A673 (cell line): ENCODE measurements at regions not wholly inside any gene's neighbourhood (a gene's known extent, or its start where the extent isn't known, plus 50 kb on each side); places are given as distances from the start of the nearest gene placed in this dataset.

ENCODE experiments used
- BruUV-seq: library from RNA; stranded (reverse); fragments of 400-500 nt; replicated peaks from 2 replicates; lab custom pipeline; 2021; lab: Mats Ljungman, UMichigan
- CTCF ChIA-PET: fragments of 300-600 bp; sonication (Branson Sonifier 250); formaldehyde crosslinking; loops from one replicate; lab custom pipeline; 2022; ENCODE audit warnings: antibody characterized with exemption; lab: Charles Lee
- POLR2A ChIA-PET: fragments of 300-600 bp; sonication (Branson Sonifier 250); formaldehyde crosslinking; loops from one replicate; lab custom pipeline; 2022; ENCODE audit warnings: antibody characterized with exemption; ENCODE audit not compliant: low non-redundant PET; lab: Charles Lee
- DNase-seq: peaks from one replicate; pipeline ENCODE4 v3.0.0-alpha.2; 2015; ENCODE audit warnings: low spot score
- H3K27ac ChIP-seq: fragments of 200-600 bp; sonication (generic); 2 replicates; pipeline ENCODE4 v1.5.1; 2016; ENCODE audit warnings: mixed run types, low read depth, mild to moderate bottlenecking, mixed read lengths, antibody characterized with exemption, low read length; ENCODE audit not compliant: poor library complexity, severe bottlenecking
- H3K27me3 ChIP-seq: fragments of 200-600 bp; sonication (generic); replicated peaks from 2 replicates; pipeline ENCODE4 v1.6.1; 2017; ENCODE audit warnings: mixed run types, low read depth, mild to moderate bottlenecking, mixed read lengths, antibody characterized with exemption, low read length; ENCODE audit not compliant: insufficient read depth, poor library complexity
- H3K36me3 ChIP-seq: fragments of 200-600 bp; sonication (generic); 2 replicates; pipeline ENCODE4 v1.6.1; 2016; ENCODE audit warnings: mixed run types, mild to moderate bottlenecking, mixed read lengths, antibody characterized with exemption, low read length; ENCODE audit not compliant: insufficient read depth, poor library complexity, severe bottlenecking
- H3K4me1 ChIP-seq: fragments of 200-600 bp; sonication (generic); 2 replicates; pipeline ENCODE4 v1.6.1; 2017; ENCODE audit warnings: mixed run types, mild to moderate bottlenecking, mixed read lengths, antibody characterized with exemption, low read length; ENCODE audit not compliant: insufficient read depth, poor library complexity, severe bottlenecking
- H3K4me3 ChIP-seq: fragments of 200-600 bp; sonication (generic); 2 replicates; pipeline ENCODE4 v1.5.1; 2016; ENCODE audit warnings: low read depth, mixed run types, mild to moderate bottlenecking, mixed read lengths, low read length; ENCODE audit not compliant: poor library complexity, severe bottlenecking
- H3K9me3 ChIP-seq: fragments of 200-600 bp; sonication (generic); 2 replicates; pipeline ENCODE4 v1.6.1; 2016; ENCODE audit warnings: mixed run types, low read depth, mild to moderate bottlenecking, mixed read lengths, antibody characterized with exemption, low read length; ENCODE audit not compliant: poor library complexity, severe bottlenecking
- CTCF ChIP-seq: fragments of 300-800, 200-600 bp; sonication (generic); conservative IDR thresholded peaks from 2 replicates; pipeline ENCODE4 v1.5.1; 2017; ENCODE audit warnings: low read depth, mild to moderate bottlenecking, antibody characterized with exemption, low read length, moderate library complexity, mixed read lengths
- EZH2 ChIP-seq: fragments of 200-600 bp; sonication (generic); IDR thresholded peaks from 2 replicates; pipeline ENCODE4 v1.6.1; 2017; ENCODE audit warnings: borderline replicate concordance, low read depth, mild to moderate bottlenecking, mixed read lengths, antibody characterized with exemption, low read length; ENCODE audit not compliant: poor library complexity, severe bottlenecking
- intact Hi-C: fragments of 100-400 bp; cut with micrococcal nuclease; formaldehyde crosslinking; loops from one replicate; pipeline ENCODE4 v1.10.0; 2022; ENCODE audit not compliant: unreplicated experiment

- Histone ChIP-seq H3K9me3 (no peaks in the 10 kb centered on the region), H3K36me3 (no peaks in the 10 kb centered on the region), H3K4me3 (no peak overlapping the region), H3K4me1 (no peaks in the 10 kb centered on the region), H3K27me3 (peaks cover 27% of the 10 kb centered on the region), H3K27ac (no peak overlapping the region)
- ChIA-PET CTCF (no interaction called here), POLR2A (no interaction called here)
- intact Hi-C loops: no loop called here
- BruUV-seq: no TSS peak
- no peak for TF ChIP-seq EZH2
- no peak for DNase-seq
Measured at GRCh38 chr10:123422261-123422660, 243.9 kb upstream of the GPR26 start.

- H3K9me3 ChIP-seq: no peaks in the 10 kb centered on the region
- no peaks in the 10 kb centered on the region for H3K4me1 ChIP-seq
- DNase-seq: no peak
- intact Hi-C loops: no loop called here
- ChIA-PET POLR2A (no interaction called here), CTCF (no interaction called here)
- peaks cover 50% of the 10 kb centered on the region for H3K27me3 ChIP-seq
- no peak for TF ChIP-seq EZH2
- no peak for TF ChIP-seq CTCF
- H3K36me3 ChIP-seq: no peaks in the 10 kb centered on the region
- no peak overlapping the region for H3K4me3 ChIP-seq
- H3K27ac ChIP-seq: no peak overlapping the region
- BruUV-seq: no TSS peak
Measured at GRCh38 chr10:123424537-123424936, 241.6 kb upstream of the GPR26 start.

GRCh38 chr10:123425680-123426079, 240.5 kb upstream of the GPR26 start:
- CTCF ChIA-PET: interaction anchor here (0.6 kb wide), 1 partner anchor 209 kb away, joined by 4 read pairs; no protein-coding TSS in a partner anchor
- intact Hi-C loops: loop anchor here (5.0 kb wide), 1 partner anchor 293 kb away; no protein-coding TSS in a partner anchor
- no peaks in the 10 kb centered on the region for H3K36me3 ChIP-seq

More at GRCh38 chr10:123425680-123426079, 240.5 kb upstream of the GPR26 start:
- TF ChIP-seq CTCF (no peak), EZH2 (no peak)
- Histone ChIP-seq H3K9me3 (no peaks in the 10 kb centered on the region), H3K4me3 (no peak overlapping the region), H3K27me3 (peaks cover 61% of the 10 kb centered on the region), H3K4me1 (no peaks in the 10 kb centered on the region), H3K27ac (no peak overlapping the region)
- DNase-seq: no peak
- no TSS peak for BruUV-seq
- POLR2A ChIA-PET: no interaction called here
